ENCODE measurements at regions not wholly inside any gene's neighbourhood (a gene's known extent, or its start where the extent isn't known, plus 50 kb on each side); places are given as distances from the start of the nearest gene placed in this dataset.

GRCh38 chr5:27830546-27830945 is 792.2 kb upstream of the CDH9 start:
- TF ChIP-seq EZH2 (IDR thresholded peaks at IDR 0.05) (no peak), CTCF (IDR thresholded peaks at IDR 0.05) (no peak), EZH2phosphoT487 (IDR thresholded peaks at IDR 0.05) (no peak)
